GM12874 (cell line): ENCODE measurements at regions not wholly inside any gene's neighbourhood (a gene's known extent, or its start where the extent isn't known, plus 50 kb on each side); places are given as distances from the start of the nearest gene placed in this dataset.

Experiments
- CTCF ChIP-seq: IDR thresholded peaks from 2 replicates; pipeline ENCODE4 v1.5.1; 2011; ENCODE audit warnings: low read depth, mild to moderate bottlenecking, control low read depth, low read length, moderate library complexity; ENCODE audit not compliant: insufficient read depth

- no peak for TF ChIP-seq CTCF
Measured at GRCh38 chr2:239469106-239469960, 68.5 kb upstream of the HDAC4 start.

- TF ChIP-seq CTCF, result no peak
Measured at GRCh38 chr2:239468491-239469105, 67.8 kb upstream of the HDAC4 start.

- TF ChIP-seq CTCF, result no peak
Measured at GRCh38 chr2:239467956-239468490, 67.2 kb upstream of the HDAC4 start.

- TF ChIP-seq CTCF, result no peak
Measured at GRCh38 chr2:239467281-239467955, 66.6 kb upstream of the HDAC4 start.

GRCh38 chr2:239466755-239467271 lies 66.0 kb upstream of the HDAC4 start:
- no peak for TF ChIP-seq CTCF

- TF ChIP-seq CTCF, result no peak
Measured at GRCh38 chr2:239466061-239466754, 65.4 kb upstream of the HDAC4 start.
